ELF-1 (cell line): ENCODE measurements at regions not wholly inside any gene's neighbourhood (a gene's known extent, or its start where the extent isn't known, plus 50 kb on each side); places are given as distances from the start of the nearest gene placed in this dataset.
"Not testable (repeated sequence)": the region's sequence is repeated elsewhere in the genome, so short reads cannot be mapped to it uniquely, and the experiment has no call there.

Experiments used
- DNase-seq: peaks from one replicate; pipeline ENCODE4 v3.0.0-alpha.2; 2016; ENCODE audit warnings: low read depth, low spot score

- no peak for DNase-seq
Measured at GRCh38 chr16:26583803-26584202, 482.9 kb upstream of the C16orf82 start.

DNA sequence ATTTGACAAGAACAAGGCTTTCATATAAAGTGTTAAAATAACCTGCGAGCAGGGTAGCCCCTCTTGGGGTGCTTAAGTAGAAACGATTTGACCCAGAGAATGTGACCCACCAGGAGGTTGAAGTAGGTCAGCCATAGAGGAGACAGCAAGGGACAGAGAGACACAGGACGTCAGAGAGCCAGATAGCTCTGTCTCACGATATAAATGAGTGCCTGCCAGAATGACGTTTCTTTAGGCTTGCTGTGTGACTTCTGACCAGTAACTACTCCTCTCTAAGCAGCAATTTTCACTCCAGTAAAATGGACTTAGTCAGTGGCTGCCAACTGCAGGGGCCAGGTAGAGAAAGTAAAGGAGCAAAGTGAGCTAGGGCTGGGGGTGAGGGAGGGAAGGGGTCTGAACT is 473.0 kb upstream of the C16orf82 start:
- no peak for DNase-seq

GRCh38 chr16:26594666-26595065 is 472.1 kb upstream of the C16orf82 start:
- DNase-seq = no peak

DNA sequence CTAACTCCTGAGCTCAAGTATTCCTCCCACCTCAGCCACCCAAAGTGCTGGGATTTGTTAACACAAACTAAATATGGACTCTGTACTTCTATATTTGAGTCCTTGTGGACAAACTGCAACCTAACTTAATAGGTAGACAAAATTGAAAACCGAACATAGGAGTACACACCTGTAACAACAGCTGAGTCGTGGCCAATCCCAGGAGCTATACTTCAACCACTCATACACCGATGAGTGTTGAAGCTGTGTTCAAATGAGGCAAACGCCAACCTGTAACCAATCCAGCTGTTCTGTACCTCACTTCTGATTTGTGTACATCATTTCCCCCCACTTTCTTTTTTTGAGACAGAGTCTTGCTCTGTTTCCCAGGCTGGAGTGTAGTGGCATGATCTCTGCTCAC is 471.5 kb upstream of the C16orf82 start:
- DNase-seq = no peak

GRCh38 chr16:26596033-26596432 is 470.7 kb upstream of the C16orf82 start:
- DNase-seq = not testable (repeated sequence)

DNA sequence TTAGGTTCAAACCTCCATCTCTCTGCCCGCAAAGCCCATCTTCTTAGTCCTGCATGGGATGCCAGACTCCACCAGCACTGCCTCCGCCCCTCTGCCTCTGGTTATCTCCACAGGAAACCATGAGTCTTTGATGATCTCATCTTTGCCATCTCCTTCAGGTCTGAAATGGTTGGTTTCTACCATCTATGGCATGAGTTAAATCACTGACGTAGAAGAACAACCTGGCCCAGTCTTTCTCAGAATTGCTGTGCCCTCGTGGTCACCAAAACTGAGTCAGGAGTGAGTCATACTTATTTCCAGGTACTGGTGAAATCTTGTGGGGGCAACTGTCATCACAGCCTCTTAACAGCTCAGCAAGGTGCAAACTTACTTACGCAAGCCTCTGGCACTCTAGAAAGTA is 468.7 kb upstream of the C16orf82 start:
- DNase-seq = peak; percentile 7

DNA sequence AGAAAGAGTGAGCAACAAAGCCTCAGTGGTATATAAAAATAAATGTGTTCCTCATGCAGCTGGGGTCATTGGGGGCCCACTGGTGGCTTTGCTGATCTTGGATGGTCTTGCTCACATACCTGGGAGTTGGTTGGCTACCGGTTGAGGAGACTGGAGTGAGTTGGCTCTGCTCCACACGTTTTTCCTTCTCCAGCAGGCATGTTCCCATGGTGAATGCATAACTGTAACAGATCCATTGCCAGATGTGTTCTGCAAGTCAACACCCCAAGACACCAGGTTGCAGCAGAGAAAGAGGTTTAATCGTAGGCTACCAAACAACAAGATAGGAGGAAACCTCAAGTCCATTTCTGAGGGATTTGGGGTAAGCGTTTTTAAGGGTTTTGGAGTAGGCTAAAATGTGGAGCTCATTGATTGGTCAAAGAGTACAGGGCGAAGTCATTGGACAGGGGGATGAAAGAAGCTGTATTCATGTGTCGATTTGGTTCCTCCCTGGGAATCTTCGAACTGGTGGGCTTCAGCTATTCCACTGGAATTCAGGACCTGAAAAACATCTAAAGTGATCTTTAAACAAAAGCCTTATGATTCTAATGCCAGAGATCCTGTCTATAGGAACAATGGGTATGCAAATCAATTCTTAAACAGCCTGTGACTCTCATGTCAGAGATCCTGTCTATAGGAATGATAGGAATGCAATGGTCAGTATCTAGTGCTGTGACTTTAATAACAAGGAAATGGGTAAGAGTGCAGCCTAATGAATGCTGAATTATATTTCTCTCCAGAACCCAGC is 467.5 kb upstream of the C16orf82 start:
- DNase-seq = peak; percentile 6

GRCh38 chr16:26599785-26600104 is 467.0 kb upstream of the C16orf82 start:
- DNase-seq = peak; percentile 11

DNA sequence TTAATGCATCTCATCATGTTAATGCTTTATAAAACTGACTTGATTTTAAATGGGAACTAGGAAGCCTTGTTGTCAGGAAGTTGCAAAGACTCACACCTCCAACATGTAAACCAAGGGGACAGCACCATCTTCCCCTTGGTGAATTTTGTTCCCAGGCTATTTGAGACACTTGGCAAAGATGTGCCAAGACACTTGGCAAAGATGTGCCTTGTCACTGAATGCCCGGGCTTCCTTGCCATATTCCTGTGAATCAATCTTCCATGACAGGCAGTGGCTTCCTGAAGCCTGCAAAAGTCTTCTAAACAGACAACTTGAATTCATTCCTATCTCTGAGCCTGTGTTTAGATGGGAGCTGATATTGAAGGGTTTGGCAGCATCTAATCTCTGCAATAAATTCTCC is 465.4 kb upstream of the C16orf82 start:
- no peak for DNase-seq

- DNase-seq = no peak
Measured at GRCh38 chr16:26605626-26606271, 461.0 kb upstream of the C16orf82 start.

DNA sequence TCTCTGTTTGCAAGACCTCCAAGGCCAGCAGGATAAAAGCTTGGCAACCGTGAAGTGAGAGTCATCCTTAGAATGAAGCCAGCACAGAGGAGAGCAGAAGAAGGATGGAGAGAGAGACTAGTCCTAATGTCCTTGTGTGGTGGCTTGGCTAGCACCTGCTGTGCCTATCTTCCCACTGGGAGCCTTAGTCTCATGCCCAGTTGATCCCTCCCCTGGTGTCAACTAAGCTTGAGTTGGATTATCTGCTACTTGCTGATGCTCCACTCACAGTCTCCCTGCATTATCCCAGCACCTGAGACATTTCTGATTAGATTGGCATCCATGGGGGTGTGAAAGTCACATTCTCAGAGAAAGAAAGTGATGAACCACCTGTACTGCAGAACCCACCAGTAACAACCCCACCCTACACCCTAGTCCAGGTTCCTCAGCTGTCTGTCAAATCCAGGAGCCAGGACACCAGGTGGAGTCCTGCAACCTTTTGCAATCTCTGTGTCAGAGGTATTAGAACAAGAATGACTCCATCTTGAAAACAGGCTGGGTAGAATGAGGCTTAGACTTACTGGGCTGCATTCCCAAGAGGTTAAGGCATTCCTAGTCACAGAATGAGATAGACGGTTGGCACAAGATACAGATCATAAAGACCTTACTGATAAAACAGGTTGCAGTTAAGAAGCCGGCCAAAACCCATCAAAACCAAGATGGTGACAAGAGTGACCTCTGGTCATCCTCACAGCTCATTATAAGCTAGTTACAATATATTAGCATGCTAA is 460.2 kb upstream of the C16orf82 start:
- no peak for DNase-seq

DNA sequence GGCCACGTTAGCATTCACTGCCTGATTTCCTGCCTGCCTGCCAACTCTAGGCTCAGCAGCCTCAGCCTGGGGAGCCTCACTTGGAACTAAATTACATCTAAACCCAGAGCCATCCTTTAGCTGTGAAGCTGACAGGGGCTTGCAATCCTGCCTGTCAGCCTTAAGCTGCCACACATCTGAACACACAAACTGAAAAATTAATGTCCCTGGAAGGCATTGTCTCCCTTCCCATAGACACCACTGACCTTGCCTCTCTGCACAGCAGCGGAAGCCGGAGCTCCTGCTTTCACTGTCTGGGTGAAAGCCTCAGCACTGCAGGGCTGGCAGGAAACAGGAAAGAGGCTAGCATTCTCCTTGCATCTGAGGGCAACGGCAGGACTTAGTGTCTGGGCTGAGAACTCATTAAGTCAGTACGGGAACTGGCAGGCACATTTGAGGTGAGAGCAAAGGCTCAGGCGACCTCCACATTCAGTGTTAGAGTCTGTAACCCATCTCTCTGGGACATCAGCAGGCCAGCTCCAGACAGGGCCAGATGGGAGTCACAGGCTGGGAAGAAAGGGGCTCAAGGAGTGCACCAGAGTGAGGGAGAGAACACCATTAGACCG is 452.4 kb upstream of the C16orf82 start:
- DNase-seq = no peak

DNA sequence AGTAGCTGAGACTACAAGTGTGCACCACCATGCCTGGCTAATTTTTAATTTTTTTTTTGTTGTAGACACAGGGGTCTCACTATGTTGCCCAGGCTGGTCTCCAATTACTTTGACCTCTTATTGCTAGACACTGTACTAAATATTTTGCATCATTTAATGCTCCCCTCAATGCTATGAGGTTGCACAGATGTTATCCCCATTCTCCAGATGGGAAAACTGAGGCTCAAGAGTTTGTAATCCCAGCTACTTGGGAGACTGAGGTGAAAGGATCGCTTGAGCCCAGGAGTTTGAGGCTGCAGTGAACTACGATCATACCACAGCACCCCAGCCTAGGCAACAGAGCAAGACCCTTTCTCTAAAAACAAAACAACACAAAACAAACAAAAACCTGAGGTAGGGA is 443.3 kb upstream of the C16orf82 start:
- DNase-seq = no peak

DNA sequence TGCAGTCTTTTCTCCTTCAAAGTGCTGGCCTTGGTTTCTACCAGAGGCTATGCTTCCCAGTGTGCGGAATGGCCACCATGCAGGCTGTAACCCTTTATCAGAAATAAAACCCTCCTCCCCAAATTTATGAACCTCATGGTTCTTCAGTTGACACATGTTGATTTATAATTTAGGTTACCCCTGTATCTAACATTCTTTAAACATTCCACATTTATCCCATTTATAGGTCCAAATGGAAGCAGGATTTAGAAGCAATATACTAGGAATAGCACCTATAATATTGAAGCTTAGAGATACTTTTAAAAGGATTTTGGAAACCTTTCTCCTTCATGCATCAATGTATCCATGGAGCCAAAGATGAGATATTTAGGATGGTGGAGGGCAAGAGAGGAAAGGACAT is 438.8 kb upstream of the C16orf82 start:
- DNase-seq = no peak

GRCh38 chr16:26631365-26631764 is 435.4 kb upstream of the C16orf82 start:
- not testable (repeated sequence) for DNase-seq

- no peak for DNase-seq
Measured at GRCh38 chr16:26642047-26642664, 424.6 kb upstream of the C16orf82 start.

DNA sequence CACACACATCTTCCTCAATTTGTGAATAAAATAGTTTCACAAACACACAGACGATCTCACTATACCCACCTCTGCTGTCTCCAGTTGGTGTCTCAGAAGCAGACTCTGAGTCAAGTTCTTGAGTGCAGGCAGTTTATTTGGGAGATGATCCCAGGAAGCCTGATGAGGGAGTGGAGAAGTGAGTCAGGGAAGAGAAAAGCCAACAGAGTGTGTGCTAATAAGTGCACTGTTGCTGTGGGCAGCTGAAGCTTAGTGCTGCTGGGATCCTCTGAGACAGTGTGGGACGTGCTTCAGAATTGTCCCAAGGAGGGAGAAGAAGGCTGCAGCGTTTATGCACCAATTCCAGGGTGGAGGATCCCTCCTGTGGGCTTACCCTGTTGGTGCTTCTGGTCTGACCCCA is 423.2 kb upstream of the C16orf82 start:
- DNase-seq = no peak

GRCh38 chr16:26644912-26645543 is 421.7 kb upstream of the C16orf82 start:
- DNase-seq = no peak

- peak; percentile 76 for DNase-seq
Measured at GRCh38 chr16:26645614-26646013, 421.1 kb upstream of the C16orf82 start.

DNA sequence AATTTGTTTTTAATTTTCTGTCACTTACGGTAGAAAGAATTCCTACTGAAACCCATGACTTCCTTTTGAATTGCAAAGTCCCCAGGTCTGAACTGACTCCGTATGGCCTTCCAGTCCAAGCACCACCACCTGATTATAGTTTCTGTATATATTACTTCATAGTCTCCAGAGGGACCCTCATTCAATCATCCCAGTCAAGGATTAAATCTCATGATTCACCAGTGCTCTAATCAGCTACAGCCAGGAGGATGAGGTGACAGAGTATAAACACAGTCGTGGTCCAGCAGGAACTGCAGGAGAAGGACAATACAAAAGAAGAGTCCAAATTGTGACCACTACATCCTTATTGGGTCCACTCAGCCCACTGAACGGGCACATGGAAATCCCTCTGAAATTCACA is 418.9 kb upstream of the C16orf82 start:
- no peak for DNase-seq

- DNase-seq = no peak
Measured at GRCh38 chr16:26648851-26649250, 417.9 kb upstream of the C16orf82 start.
